Mammary epithelial cell (primary cell): ENCODE measurements at regions not wholly inside any gene's neighbourhood (a gene's known extent, or its start where the extent isn't known, plus 50 kb on each side); places are given as distances from the start of the nearest gene placed in this dataset.

Experiments used
- EZH2 ChIP-seq: IDR thresholded peaks from 2 replicates; pipeline ENCODE4 v1.6.1; 2012; ENCODE audit warnings: low read length, inconsistent platforms, borderline replicate concordance
- TF ChIP-seq, protein P1 (sequence below), 2 donors: IDR thresholded peaks in 1 of 2; conservative IDR thresholded peaks in 1 of 2; 2 replicates each; pipeline ENCODE4 v1.5.1; 2011 to 2012; ENCODE audit warnings: inconsistent platforms in 2 of 2, low read length in 2 of 2, mild to moderate bottlenecking in 2 of 2, control low read depth in 1 of 2, low read depth in 1 of 2; ENCODE audit not compliant: insufficient read depth in 1 of 2; ENCODE audit errors: extremely low read depth in 1 of 2

DNA sequence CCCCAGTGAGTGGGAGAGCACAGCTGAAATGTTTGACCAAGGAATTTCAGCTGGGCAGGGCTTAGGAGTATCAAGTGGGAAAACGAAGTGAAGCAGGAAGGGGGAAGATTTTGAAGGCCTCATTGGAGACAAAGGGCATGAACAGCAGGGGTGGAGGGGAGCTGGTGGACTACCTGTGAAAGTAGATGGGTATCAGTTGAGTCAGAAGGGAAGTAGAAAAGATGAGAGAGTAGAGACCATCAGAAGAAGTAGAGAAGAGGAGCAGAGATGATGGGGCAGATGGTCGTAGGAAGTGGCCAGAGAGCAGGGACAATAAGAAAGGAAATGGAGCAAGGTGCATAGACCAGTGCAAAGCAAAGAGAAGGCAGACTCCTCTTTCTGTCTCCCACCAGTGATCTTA lies 189.0 kb upstream of the RUNX1 start:
- no peak for TF ChIP-seq EZH2
- TF ChIP-seq, protein P1, sequence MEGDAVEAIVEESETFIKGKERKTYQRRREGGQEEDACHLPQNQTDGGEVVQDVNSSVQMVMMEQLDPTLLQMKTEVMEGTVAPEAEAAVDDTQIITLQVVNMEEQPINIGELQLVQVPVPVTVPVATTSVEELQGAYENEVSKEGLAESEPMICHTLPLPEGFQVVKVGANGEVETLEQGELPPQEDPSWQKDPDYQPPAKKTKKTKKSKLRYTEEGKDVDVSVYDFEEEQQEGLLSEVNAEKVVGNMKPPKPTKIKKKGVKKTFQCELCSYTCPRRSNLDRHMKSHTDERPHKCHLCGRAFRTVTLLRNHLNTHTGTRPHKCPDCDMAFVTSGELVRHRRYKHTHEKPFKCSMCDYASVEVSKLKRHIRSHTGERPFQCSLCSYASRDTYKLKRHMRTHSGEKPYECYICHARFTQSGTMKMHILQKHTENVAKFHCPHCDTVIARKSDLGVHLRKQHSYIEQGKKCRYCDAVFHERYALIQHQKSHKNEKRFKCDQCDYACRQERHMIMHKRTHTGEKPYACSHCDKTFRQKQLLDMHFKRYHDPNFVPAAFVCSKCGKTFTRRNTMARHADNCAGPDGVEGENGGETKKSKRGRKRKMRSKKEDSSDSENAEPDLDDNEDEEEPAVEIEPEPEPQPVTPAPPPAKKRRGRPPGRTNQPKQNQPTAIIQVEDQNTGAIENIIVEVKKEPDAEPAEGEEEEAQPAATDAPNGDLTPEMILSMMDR (conservative IDR thresholded peaks at IDR 0.05 in 1 of 2, IDR thresholded peaks at IDR 0.05 in 1 of 2; ENCODE audit: extremely low read depth in 1 of 2, insufficient read depth in 1 of 2, low read depth in 1 of 2, low read length in 2 of 2) = no peak
